Hematopoietic multipotent progenitor cell treated with erythropoietin and hydrocortisone succinate and interleukin-3 and kit ligand, for 15 days (in vitro differentiated cells): ENCODE measurements at regions not wholly inside any gene's neighbourhood (a gene's known extent, or its start where the extent isn't known, plus 50 kb on each side); places are given as distances from the start of the nearest gene placed in this dataset.
"Not testable (repeated sequence)": the region's sequence is repeated elsewhere in the genome, so short reads cannot be mapped to it uniquely, and the experiment has no call there.

Experiments used
- DNase-seq: peaks from one replicate; pipeline ENCODE4 v3.0.0-alpha.2; 2015; ENCODE audit warnings: low spot score

DNA sequence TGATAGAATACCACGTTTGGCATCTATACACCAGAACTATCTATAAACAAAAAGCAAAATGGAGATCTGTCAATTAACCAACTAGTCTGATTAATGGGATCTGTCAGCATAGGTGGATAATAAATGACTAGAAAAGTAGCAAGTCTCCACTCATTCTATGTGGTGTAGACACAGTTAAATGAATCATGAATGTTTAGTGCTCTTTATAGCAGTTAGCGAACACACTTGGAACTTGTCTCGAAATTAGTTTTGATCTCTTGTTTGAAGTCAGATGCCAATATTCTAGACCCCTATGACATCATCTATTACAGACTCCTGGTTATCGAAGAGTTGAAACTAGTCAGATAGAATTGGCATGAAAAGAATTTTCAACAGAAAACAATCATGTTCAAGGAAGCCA, 259.7 kb downstream of the AHR start:
- no peak for DNase-seq

DNA sequence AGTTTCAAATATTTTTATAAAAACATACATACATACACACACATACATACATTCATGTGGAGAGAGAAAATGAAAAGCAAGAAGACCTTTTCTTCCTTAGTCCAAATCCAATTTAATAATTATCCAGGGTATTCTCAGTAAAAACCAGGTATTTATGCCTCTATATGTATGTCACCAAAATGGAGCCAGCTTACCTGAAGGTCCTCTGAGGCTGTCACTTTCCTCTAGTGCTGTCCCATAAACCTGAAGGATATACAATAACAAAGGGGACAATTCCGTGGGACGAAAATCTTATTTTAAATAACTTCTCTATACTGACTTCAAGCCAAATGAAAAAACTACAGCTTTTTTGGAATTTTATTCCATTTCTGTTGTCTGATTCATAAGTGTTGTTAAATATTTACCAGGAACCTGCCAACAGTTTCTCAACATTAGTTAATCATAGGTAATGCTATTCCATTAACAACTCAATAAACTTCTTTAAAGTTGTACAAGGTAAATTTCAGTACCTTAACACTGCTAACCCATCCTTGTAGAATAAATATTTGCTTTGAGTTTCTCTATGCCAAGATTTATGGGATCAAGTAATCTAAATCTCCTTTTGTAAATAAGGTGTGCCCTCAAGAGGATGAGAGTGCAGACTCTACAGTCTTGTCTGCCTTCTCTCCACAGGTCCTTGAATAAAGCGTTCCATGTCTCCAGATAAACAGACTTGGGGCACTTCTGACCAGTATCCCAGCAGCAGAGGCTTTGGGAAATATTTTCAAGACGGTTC, 260.3 kb downstream of the AHR start:
- no peak for DNase-seq

DNA sequence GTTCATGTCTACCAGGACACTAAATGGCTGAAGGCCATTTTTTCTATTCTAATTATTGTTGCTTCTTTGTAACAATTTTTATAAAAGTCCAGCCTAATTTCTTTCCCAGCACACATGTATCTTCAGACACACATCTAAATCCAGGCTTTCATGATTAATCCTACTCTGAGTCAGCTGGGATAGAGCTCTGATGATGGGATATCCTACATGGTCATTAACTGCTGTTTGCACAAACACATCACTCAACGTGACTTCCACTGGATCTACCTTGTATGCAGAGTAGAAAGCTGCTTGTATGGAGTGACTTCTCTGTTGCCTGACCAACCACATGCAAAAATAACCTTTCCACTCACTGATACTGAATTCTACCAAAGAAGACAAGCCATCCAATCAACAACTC, 260.9 kb downstream of the AHR start:
- no peak for DNase-seq

DNA sequence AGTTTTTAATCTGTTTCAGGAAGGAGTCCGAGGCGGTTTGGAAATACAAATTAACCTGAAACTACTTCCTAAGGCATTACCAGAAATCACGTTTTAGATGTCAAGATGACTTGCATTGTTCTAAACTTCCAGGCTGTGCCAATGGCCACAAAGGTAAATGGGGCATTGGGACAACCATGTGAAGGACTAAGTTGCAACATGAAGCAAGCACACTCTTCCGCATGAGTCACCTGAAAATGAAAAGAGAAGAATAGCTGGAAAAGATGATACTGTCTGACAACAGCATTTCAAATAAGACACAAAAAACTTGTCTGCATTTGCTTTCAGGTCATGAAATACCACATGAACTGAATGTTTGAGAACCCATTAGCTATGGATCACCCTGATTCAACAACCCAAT, 262.1 kb downstream of the AHR start:
- no peak for DNase-seq

DNA sequence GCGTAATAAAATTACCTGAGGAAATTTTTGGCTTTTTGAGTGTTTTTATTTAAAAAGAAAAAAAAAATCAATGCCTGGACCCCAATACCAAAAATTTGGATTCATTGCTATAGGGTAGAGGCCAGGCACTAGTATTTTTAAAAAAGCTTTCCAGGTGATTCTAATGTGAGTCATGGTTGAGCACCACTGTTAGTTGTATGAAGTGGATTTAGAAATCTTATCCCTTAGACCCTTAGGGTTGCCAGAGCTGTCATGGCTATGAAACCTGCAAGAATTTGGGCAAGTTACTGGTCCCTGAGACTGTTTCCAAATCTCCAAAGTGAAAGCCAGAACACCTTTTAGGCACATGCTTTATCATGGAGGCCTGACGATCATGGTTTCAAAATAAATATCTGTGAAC, 262.5 kb downstream of the AHR start:
- DNase-seq, result no peak

DNA sequence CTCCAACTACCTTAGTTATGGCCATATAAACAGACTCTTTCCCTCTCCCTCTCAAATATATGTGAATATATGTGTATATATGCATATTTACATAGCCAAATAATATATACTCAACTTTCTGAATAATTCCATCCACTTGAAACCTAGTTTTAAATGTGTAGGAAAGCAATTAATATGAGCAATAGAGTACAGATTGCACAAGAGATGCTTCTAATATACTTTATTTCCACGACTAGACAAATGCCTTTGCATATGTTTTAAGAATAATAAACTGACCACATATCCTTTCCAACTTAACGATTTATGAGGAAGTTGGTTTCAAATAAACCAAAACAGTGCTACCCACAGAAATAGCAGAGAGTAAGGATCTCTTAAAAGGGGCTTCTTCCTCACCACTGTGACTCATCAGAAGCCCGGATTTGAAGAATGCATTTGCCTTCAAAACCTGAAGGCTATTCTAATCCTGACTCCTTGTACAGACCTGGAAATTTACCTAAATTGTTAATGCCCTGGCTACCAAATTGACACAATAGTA, 266.3 kb downstream of the AHR start:
- DNase-seq, result no peak

DNA sequence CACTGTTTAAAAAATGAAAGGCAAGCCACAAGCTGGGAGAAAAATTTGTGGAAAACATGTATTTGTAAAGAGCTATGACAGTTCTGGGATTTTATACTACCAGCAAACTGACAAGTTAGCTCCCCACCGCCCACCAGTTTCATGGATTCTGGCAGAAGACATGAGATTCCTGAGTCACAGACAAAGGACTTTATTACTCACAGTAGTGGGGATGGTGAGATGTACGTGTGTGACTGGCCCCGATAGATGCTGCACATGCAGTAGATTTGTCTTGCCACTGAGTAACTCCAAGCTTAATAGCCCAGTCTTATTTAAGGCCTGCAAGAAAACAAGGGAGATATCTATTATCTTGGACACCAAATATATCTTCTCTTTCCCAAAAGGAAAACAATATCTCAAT, 281.7 kb downstream of the AHR start:
- no peak for DNase-seq

DNA sequence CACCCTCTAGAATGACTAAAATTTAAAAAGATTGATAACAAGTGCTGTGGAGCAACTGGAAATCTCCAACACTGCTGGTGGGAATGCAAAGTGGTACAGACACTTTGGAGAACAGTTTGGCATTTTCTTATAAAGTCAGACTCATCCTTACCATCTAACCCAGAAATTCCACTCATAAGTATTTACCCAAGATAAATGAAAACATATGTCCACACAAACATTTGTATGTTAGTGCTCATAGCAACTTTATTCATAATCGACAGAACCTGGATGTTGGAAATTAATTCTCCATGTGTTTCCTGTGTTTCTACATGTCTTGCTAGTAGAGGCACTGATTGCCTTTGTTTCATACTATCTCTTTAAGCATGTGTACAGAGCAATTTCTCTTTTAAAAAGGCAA, 282.4 kb downstream of the AHR start:
- DNase-seq, result no peak

DNA sequence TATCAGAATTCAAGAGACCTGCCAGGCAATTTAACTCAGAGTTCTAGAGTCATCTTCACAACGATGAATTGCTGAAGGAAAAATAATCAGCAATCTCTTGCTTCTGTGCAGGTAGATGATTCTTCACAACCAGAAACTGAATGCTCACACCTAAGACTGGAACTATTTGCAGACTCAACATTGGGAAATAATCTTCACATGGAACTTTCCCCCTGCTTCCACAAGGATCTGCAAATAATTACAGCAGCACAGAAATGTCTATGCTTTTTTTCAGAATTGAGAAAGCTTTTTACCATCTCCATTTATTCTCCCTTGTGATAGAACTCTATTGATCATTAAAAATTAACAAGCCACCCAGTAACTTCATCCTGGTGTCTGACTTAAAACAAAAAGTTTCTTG, 282.8 kb downstream of the AHR start:
- DNase-seq, result no peak

DNA sequence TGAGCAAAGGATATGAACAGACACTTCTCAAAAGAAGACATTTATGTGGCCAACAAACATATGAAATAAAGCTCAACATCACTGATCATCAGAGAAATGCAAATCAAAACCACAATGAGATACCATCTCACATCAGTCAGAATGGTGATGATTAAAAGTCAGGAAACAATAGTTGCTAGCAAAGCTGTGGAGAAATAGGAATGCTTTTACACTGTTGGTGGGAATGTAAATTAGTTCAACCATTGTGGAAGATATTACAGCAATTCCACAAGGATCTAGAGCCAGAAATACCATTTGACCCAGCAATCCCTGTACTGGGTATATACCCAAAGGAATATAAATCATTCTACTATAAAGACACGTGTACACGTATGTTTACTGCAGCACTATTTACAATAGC, 284.2 kb downstream of the AHR start:
- not testable (repeated sequence) for DNase-seq

DNA sequence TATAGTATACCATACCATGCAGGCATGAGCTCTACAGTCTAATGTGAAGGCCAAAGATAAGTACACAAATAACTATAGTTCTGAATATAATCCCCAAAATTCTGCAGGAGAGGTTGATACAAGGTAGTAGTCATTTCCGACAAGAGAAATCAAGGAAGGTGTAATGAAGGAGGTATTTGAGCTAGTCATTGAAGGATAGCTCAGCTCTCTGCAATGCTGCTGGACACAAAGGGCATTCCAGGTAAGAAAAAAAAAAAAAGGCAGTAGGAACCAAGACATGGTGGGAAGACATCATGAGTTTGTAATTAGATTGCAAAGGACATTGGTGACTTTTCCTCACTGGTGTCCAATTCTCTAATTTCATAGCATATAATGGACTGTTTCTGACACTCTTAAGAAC, 285.3 kb downstream of the AHR start:
- DNase-seq, result no peak

DNA sequence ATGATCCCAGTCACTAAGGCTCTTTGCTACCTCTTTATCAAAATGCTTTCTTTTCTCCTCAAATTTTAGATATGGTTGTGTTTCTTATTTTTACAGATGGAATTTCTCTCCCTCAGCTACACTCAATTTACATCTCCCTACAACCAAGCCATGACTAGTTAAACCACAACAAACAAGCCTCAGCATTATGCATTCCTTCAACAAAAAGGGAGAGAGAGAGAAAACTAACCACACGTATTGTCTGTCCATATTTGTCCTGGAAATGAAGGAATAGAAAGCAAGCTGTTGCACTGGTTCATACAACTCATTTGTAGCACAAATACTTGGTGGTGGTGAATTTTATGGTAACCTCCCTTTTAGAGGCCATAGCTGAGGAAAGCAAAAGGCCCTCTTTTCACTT, 286.4 kb downstream of the AHR start:
- no peak for DNase-seq

DNA sequence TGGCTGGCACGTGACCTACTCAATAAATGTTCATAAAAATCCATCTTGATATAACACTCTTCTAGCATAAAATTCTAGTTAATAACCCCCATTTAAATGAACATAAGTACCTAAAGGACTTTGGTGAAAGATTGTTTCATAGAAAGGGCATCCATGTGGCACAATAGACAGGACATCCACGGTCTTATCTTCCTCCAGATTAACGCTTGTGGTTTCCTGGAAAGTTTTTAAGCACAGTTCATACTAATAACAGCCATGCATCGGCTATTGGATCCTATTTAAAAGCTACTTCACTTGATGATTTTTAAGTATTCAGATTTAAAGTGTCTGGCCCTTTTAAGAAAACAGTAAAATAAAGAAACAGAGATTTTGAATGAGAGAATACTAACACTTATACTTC, 288.3 kb downstream of the AHR start:
- no peak for DNase-seq

DNA sequence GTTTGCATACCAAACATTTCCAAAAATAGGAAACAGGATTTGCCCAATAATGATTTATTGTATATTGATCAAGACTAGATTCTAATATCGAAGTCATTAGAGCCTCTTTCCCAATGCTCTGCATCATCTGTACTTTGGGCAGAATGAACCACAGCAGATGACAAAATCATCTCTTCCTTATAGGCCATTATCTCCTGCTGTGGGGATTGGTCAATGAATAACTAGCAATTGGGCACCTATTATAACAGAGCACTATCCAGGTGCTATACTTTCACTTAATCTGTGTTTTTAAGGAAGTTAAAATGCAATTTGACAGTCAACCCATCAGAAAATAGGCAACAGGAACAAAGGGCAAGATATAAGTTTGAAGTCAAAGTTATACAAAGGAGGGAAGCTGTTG, 290.3 kb downstream of the AHR start:
- DNase-seq, result no peak

DNA sequence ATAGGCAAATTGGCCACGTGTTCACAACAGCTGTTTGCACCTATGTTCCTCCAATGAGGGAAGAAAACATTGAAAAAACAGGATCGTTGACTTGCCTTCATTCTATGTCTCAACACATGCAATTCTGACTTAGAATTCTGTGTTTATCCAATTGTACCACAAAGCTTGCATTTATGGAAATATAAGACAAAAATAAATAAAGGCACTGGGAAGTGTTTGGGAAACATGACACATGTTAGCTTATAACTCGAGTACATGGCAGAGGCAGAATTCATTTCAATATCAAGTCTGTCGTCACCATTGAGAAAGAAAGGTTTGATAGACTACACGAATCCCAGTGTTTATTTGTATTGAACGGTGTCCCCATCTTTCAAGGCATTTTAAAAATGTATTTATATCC, 291.2 kb downstream of the AHR start:
- no peak for DNase-seq

DNA sequence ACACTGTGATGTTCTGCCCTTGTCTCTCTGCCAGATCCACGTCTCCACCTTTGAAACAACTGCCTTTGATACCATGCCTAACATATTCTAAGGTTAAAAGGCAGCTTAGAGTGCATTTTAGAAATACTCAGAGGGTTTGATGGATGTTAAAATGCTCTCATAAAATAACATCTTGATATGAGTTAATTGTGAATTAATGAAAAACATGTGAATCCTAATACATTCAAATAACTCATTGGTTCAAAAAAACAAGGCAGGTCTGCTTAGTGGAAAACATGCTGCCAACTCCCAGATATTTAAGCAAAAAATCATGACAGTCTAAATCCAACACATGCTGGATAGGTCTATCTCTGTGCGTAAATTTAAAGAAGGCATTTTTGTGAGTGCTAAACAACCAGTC, 291.8 kb downstream of the AHR start:
- no peak for DNase-seq

DNA sequence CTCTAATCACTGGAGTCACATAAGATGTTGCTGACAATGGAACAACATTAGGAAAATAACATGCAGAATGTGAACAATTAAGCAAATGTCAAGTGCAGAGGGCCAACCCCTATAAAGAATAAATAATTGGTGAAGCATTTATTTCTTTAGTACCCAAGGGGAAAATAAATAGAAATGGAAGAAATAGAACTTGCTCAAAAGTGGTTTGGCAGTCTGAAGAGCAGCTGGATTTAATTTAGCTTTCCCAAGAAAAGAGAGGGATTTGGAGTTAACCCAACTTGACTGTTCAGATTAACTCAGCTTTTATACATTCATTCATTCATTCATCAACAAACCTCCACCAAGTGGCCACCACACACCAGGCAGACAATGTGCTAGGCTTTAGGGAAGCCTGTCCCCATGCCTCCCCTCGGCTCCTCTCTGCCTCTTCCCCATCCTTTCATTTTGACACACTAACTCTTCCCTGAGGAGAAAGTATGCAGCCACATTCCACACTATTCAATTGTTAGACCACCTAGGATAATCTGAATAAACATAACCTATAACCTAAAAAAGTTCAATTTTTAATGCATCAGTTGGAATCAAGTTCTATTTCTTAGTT, 295.5 kb downstream of the AHR start:
- no peak for DNase-seq

DNA sequence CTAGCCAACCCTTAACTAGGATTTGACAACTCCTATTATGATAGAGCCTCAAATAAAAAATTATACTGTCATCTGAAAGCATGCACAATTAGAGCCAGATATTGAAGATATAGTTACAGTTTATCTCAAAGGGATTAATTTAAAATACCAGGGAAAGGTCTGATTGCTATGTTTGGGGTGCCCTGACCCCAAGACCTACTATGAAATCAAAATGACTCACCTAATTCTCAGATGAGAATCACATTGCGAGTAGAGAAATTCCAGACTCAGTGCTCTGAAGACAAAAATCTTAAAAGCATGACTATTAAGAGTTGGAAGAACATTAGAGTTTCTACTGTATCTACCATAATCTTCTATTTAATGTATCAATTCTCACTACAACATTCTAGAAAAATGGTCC, 297.1 kb downstream of the AHR start:
- DNase-seq, result no peak

DNA sequence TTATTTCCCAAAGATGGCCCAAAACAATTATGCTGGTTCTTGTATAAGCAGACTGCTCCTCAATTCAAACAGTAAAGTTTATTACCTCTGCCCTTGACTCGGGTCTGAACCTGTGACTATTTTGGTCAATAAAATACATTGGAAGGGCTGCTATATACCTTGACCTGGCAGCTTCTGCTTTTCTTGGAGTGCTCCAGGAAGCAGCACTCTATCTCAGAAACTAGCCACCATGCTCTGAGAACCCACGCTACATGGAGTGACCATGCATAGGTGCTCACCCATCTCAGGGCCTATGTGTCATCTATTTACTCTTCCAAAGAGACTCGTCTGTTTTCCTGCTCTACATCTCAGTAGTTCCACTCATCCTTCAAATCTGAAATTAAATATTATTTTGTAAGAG, 299.9 kb downstream of the AHR start:
- DNase-seq, result no peak

DNA sequence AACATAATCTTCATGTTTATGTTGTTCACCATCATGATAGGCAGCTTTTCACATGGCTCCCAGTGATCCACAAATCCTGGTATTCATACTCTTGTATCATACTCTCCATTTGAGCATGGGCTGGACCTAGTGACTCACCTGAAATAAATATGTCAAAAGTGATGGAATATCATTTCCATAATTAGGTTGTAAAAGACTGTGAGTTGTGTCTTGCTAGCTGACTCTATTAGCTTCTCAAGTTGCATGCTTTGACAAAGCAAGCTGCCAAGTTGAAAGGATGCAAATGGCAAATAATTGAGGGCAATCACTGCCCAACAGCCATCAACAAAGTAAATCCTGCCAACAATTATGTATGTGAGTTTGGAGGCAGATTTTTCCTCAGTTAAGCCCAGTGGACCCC, 300.4 kb downstream of the AHR start:
- DNase-seq, result no peak

DNA sequence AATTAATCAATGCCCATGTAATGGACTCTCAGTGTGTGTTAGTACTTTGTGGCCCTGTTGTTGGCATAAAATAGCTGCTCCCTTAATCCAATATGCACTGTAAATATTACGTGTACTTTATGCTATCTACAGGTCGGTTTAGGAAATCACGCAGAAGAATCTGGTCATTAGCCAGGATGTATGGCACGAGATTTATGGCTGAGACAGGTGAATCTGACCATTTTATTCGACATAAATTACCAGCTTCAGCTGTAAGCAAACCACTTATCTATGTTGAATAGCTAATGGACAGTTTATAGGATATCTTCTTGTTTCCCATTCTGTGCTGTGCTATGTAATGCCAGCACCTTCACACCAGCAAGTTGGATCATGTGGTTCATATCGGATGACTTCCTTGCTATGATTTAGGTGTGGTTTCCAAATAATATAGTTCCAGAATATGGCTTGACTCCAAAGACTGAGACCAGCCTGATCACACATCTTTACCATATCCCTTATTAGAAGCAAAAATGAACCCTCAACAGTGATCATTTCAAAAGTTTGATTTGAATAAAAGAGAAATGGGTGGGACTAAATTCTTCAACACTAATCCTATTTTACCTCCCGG, 301.4 kb downstream of the AHR start:
- DNase-seq, result no peak

DNA sequence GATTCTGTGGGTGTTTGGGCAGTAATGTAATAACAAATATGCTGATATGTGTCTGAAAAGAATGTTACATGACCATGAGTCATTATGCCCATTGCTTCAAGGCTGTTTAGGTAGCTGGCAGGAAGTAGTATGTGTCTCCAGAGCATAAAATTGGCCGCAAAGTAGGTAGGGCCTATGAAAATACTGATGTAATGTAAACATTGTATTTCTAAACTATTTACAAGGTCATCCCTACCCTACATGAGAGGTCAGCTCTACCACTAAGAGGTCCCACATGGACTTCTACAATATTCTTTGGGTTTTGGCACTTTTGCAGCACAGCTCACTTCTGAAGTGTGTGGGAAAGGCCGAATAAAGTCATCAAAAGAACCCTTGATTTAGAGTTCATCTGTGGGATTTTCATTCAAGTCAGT, 301.9 kb downstream of the AHR start:
- no peak for DNase-seq

DNA sequence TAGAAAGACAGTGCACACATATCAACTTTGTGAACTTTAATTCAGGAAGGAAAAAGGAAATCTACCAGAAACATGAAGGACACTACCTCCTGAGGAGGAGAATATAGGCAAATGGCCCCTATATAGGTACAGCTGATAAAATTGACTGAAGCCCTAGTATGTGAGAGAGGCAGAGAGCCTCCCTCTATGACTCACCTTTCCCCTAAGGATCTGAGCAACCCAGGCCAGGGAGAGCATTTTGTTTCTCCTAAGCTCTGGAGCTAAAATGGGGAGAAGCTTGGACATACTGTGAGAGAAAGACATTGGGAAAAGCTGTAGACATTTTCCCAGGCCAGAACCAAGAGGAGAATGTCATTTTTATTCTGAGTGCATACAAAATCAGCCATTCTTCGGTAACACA, 303.5 kb downstream of the AHR start:
- no peak for DNase-seq
